GM10266 (cell line): ENCODE measurements at regions not wholly inside any gene's neighbourhood (a gene's known extent, or its start where the extent isn't known, plus 50 kb on each side); places are given as distances from the start of the nearest gene placed in this dataset.

Experiments
- DNase-seq: peaks from one replicate; pipeline ENCODE4 v3.0.0; 2012; ENCODE audit errors: extremely low spot score
- TF ChIP-seq, protein P1 (sequence below): IDR thresholded peaks from 2 replicates; pipeline ENCODE4 v1.5.1; 2012; ENCODE audit warnings: mild to moderate bottlenecking, low read depth; ENCODE audit not compliant: control insufficient read depth, insufficient read depth; ENCODE audit errors: missing control alignments

DNA sequence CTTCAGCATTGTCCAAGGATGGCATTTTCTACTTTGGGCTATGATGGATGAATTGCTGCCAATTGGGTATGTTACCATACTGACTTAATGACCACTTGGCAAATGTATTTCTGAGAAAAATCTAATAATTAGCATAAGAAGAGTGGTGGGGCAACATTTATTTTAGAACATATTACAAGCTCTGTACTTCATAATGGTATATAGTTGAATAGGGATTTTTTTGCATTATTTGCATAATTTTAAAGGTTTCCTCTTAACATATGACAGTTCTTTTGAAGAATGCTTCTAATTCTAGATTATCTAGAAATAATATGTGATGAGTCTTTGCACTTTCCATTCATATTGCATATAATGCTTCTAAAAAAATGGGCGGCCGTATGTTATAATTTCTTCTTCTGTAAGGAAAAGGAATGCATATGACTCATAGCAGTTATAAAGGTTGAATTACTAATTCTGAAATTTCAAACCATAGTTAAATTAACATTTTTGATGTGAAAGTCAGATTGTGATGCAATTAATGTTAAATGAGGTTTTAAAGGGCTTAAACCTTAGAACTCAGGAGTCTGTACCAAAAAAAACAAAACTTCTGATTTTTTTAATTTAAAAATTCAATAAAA lies 1652.3 kb upstream of the SLC39A10 start:
- TF ChIP-seq, protein P1, sequence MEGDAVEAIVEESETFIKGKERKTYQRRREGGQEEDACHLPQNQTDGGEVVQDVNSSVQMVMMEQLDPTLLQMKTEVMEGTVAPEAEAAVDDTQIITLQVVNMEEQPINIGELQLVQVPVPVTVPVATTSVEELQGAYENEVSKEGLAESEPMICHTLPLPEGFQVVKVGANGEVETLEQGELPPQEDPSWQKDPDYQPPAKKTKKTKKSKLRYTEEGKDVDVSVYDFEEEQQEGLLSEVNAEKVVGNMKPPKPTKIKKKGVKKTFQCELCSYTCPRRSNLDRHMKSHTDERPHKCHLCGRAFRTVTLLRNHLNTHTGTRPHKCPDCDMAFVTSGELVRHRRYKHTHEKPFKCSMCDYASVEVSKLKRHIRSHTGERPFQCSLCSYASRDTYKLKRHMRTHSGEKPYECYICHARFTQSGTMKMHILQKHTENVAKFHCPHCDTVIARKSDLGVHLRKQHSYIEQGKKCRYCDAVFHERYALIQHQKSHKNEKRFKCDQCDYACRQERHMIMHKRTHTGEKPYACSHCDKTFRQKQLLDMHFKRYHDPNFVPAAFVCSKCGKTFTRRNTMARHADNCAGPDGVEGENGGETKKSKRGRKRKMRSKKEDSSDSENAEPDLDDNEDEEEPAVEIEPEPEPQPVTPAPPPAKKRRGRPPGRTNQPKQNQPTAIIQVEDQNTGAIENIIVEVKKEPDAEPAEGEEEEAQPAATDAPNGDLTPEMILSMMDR: no peak
- no peak for DNase-seq

DNA sequence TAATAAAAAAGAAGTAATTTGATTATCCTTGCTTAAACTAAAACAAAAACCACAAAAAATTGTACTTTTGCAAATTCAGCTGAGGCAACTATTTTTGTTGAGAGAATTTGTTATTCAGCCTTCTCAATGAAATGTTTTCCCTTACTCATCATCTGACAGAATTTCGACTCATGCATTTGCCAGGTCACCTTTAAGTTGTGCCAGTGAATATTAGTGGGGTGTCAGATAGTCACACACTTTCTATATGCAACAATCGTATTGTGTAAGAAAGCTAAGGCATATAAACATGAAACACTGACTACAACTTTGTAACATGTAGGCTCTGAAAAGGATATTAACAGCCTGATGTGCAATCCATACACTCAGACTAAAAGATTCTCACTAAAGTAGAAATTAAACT lies 1653.1 kb upstream of the SLC39A10 start:
- DNase-seq: no peak
- TF ChIP-seq, protein P1: no peak

DNA sequence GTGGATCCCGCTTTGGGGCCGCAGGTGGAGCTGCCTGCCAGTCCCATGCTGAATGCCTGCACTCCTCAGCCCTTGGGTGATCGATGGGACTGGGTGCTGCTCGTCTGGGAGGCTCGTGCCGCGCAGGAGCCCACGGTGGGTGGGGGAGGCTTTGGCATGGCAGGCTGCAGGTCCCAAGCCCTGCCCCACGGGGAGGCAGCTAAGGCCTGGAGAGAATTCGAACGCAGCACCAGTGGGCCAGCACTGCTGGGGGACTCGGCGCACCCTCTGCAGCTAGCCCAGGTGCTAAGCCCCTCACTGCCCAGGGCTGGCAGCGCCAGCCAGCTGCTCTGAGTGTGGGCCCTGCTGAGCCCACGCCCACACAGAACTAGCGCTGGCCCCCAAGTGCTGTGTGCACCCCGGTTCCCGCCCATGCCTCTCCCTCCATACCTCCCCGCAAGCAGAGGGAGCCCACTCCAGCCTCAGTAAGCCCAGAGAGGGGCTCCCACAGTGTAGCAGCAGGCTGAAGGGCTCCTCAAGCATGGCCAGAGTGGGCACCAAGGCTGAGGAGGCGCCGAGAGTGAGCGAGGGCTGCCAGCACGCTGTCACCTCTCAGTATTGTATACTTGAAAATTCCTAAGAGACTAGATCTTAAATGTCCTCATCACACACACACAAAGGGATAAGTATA lies 1654.2 kb upstream of the SLC39A10 start:
- no peak for DNase-seq
- TF ChIP-seq, protein P1: no peak

DNA sequence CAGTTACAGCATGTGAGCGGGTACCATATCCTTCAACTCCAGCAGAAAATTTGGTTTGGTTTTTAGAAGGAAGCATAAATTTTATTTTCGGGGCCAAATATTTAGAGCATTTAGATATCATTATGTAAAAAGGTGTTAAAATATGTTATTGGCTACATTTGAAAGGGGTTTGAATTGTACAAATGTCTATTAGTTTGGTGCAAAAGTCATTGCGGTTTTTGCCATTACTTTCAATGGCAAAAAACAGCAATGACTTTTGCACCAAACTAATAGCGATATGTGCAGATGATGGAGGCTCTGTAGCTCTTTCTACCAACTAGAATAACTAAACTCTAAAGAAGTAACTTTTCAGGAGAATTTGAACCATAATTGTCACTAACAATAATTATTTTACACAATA lies 1666.2 kb upstream of the SLC39A10 start:
- DNase-seq: no peak
- TF ChIP-seq, protein P1: no peak

DNA sequence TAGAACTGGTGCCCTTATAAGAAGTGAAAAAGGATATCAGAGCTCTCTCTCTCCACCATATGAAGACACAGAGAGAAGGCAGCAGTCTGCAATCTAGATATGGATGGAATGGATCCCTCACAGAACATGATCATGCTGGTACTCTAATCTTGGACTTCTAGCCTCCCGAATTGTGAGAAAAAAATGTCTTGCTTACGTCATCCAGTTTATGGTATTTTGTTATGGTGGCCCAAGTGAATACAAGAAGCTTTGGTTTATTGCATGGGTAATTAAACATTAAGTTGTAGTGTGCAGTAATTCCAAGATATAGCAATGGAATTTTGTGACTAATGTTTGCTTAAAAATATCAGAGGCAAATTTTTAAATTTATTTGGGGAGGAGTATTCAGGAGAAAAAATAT lies 1667.4 kb upstream of the SLC39A10 start:
- DNase-seq: no peak
- TF ChIP-seq, protein P1: no peak

DNA sequence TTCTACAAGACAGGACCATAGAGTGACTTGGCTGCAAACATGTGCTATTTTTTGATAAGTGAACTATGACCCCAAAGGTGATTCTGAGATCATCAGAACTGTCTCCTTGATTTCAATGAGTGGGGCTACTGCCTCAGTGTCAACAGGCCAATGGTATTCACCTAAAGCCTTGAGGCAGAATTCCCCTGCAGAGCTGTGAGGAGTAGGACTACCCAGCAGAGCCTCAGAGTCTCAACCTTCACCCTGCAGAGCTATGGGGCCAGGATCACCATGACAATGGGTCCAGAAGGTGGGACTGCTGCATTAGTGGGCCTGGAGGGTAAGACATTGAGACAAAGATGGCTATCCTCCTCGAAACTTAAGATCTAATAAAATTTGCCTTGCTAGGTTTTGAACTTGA lies 1668.2 kb upstream of the SLC39A10 start:
- no peak for DNase-seq
- TF ChIP-seq, protein P1: no peak

DNA sequence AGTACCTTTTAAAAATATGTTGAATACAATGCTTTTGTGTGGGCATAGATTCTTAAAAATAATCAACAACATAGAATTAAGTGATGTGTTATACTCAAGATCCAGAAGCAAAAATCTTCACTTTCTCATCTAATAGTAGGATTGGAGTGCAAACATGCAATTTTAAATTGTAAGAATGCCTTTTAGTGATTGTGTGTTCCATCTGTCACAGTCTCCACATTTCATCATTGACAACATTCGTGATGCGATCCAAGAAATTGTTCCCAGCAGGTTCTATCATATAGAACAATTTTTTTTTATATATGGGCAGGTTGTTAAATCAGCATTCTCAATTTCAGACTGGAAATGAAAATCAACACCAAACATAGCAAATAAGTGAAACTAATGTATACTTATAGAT lies 1671.8 kb upstream of the SLC39A10 start:
- TF ChIP-seq, protein P1: no peak
- no peak for DNase-seq
